SJSA1 (cell line): ENCODE measurements at regions not wholly inside any gene's neighbourhood (a gene's known extent, or its start where the extent isn't known, plus 50 kb on each side); places are given as distances from the start of the nearest gene placed in this dataset.
"Not testable (repeated sequence)": the region's sequence is repeated elsewhere in the genome, so short reads cannot be mapped to it uniquely, and the experiment has no call there.

Experiments used
- DNase-seq, 2 experiments: peaks; one replicate each; pipeline ENCODE4 v3.0.0-alpha.2; 2015 to 2020; ENCODE audit warnings: low spot score in 2 of 2, low read depth in 1 of 2
- H3K27ac ChIP-seq: fragments of 250-450 bp; sonication (Bioruptor Pico); 2 replicates; pipeline ENCODE4 v1.5.1; 2020; ENCODE audit warnings: mild to moderate bottlenecking, moderate library complexity
- H3K27me3 ChIP-seq: fragments of 250-450 bp; sonication (Bioruptor Pico); replicated peaks from 2 replicates; pipeline ENCODE4 v1.5.1; 2020; ENCODE audit warnings: mild to moderate bottlenecking, moderate library complexity
- H3K36me3 ChIP-seq: fragments of 250-450 bp; sonication (Bioruptor Pico); 2 replicates; pipeline ENCODE4 v1.5.1; 2020; ENCODE audit warnings: mild to moderate bottlenecking
- H3K4me1 ChIP-seq: fragments of 250-450 bp; sonication (Bioruptor Pico); replicated peaks from 2 replicates; pipeline ENCODE4 v1.6.1; 2021; ENCODE audit warnings: mild to moderate bottlenecking
- H3K4me3 ChIP-seq: fragments of 250-450 bp; sonication (Bioruptor Pico); 2 replicates; pipeline ENCODE4 v1.5.1; 2020; ENCODE audit warnings: mild to moderate bottlenecking
- H3K9me3 ChIP-seq: fragments of 250-450 bp; sonication (Bioruptor Pico); replicated peaks from 2 replicates; pipeline ENCODE4 v1.5.1; 2020; ENCODE audit warnings: mild to moderate bottlenecking

- H3K36me3 ChIP-seq = no peaks in the 10 kb centered on the region
- H3K27me3 ChIP-seq = 0 out of 2 replicates have a peak, but pooled peaks cover 2% of the 10 kb centered on the region
- H3K4me1 ChIP-seq = no peaks in the 10 kb centered on the region
- no peak for DNase-seq
- no peak overlapping the region for H3K27ac ChIP-seq
- no peak overlapping the region for H3K4me3 ChIP-seq
- no peaks in the 10 kb centered on the region for H3K9me3 ChIP-seq
Measured at GRCh38 chr16:79950932-79951719, 350.6 kb upstream of the MAF start.

GRCh38 chr16:79949417-79949816 lies 348.9 kb upstream of the MAF start:
- DNase-seq = no peak
- no peaks in the 10 kb centered on the region for H3K36me3 ChIP-seq
- H3K9me3 ChIP-seq = no peaks in the 10 kb centered on the region
- no peaks in the 10 kb centered on the region for H3K4me1 ChIP-seq
- H3K4me3 ChIP-seq = no peak overlapping the region
- H3K27me3 ChIP-seq = 0 out of 2 replicates have a peak, but pooled peaks cover 2% of the 10 kb centered on the region
- no peak overlapping the region for H3K27ac ChIP-seq

- no peak overlapping the region for H3K27ac ChIP-seq
- H3K4me1 ChIP-seq = no peaks in the 10 kb centered on the region
- no peaks in the 10 kb centered on the region for H3K36me3 ChIP-seq
- no peak for DNase-seq
- no peaks in the 10 kb centered on the region for H3K9me3 ChIP-seq
- 0 out of 2 replicates have a peak, but pooled peaks cover 2% of the 10 kb centered on the region for H3K27me3 ChIP-seq
- no peak overlapping the region for H3K4me3 ChIP-seq
Measured at GRCh38 chr16:79947771-79948170, 347.2 kb upstream of the MAF start.

- Histone ChIP-seq H3K27me3 (0 out of 2 replicates have a peak, but pooled peaks cover 2% of the 10 kb centered on the region), H3K9me3 (no peaks in the 10 kb centered on the region), H3K27ac (no peak overlapping the region), H3K4me1 (no peaks in the 10 kb centered on the region), H3K36me3 (no peaks in the 10 kb centered on the region), H3K4me3 (no peak overlapping the region)
- no peak for DNase-seq
Measured at GRCh38 chr16:79946252-79946651, 345.7 kb upstream of the MAF start.

GRCh38 chr16:79943736-79944135 lies 343.2 kb upstream of the MAF start:
- Histone ChIP-seq H3K9me3 (no peaks in the 10 kb centered on the region), H3K36me3 (no peaks in the 10 kb centered on the region), H3K4me3 (no peak overlapping the region), H3K27ac (no peak overlapping the region), H3K4me1 (no peaks in the 10 kb centered on the region), H3K27me3 (no peaks in the 10 kb centered on the region)
- DNase-seq = no peak

GRCh38 chr16:79938575-79938974 lies 338.0 kb upstream of the MAF start:
- Histone ChIP-seq H3K27me3 (no peaks in the 10 kb centered on the region), H3K36me3 (no peaks in the 10 kb centered on the region), H3K27ac (no peak overlapping the region), H3K9me3 (no peaks in the 10 kb centered on the region; the same call in 1 of the 2 replicates), H3K4me3 (no peak overlapping the region), H3K4me1 (no peaks in the 10 kb centered on the region; the same call in 1 of the 2 replicates)
- DNase-seq = no peak

GRCh38 chr16:79937671-79938070 lies 337.1 kb upstream of the MAF start:
- H3K27ac ChIP-seq, H3K36me3 ChIP-seq, DNase-seq, H3K27me3 ChIP-seq, H3K9me3 ChIP-seq, H3K4me1 ChIP-seq, H3K4me3 ChIP-seq: not testable (repeated sequence)

GRCh38 chr16:79933603-79934002 lies 333.1 kb upstream of the MAF start:
- no peak for DNase-seq
- Histone ChIP-seq H3K9me3 (no peaks in the 10 kb centered on the region; the same call in 1 of the 2 replicates), H3K4me1 (peaks cover 5% of the 10 kb centered on the region; the same call in 1 of the 2 replicates), H3K4me3 (no peak overlapping the region), H3K36me3 (no peaks in the 10 kb centered on the region), H3K27me3 (no peaks in the 10 kb centered on the region), H3K27ac (no peak overlapping the region)

- no peak overlapping the region for H3K27ac ChIP-seq
- no peaks in the 10 kb centered on the region for H3K36me3 ChIP-seq
- DNase-seq = peak in 1 of 2 experiments; percentile 15
- H3K27me3 ChIP-seq = no peaks in the 10 kb centered on the region
- H3K4me1 ChIP-seq = peaks cover 5% of the 10 kb centered on the region; the same call in 1 of the 2 replicates
- H3K9me3 ChIP-seq = no peaks in the 10 kb centered on the region; the same call in 1 of the 2 replicates
- no peak overlapping the region for H3K4me3 ChIP-seq
Measured at GRCh38 chr16:79932572-79932971, 332.0 kb upstream of the MAF start.

- no peak for DNase-seq
- H3K4me3 ChIP-seq = no peak overlapping the region
- peaks cover 5% of the 10 kb centered on the region; the same call in 1 of the 2 replicates for H3K4me1 ChIP-seq
- H3K27ac ChIP-seq = no peak overlapping the region
- no peaks in the 10 kb centered on the region for H3K27me3 ChIP-seq
- H3K36me3 ChIP-seq = no peaks in the 10 kb centered on the region
- H3K9me3 ChIP-seq = no peaks in the 10 kb centered on the region; the same call in 1 of the 2 replicates
Measured at GRCh38 chr16:79931721-79932120, 331.2 kb upstream of the MAF start.

- Histone ChIP-seq H3K27me3 (0 out of 2 replicates have a peak, but pooled peaks cover under 1% of the 10 kb centered on the region), H3K9me3 (no peaks in the 10 kb centered on the region), H3K4me3 (no peak overlapping the region), H3K36me3 (no peaks in the 10 kb centered on the region), H3K4me1 (peaks cover 5% of the 10 kb centered on the region; the same call in 1 of the 2 replicates), H3K27ac (no peak overlapping the region)
- no peak for DNase-seq
Measured at GRCh38 chr16:79929260-79929965, 328.9 kb upstream of the MAF start.

GRCh38 chr16:79928142-79928873 lies 327.8 kb upstream of the MAF start:
- DNase-seq = no peak
- H3K27ac ChIP-seq = no peak overlapping the region
- no peaks in the 10 kb centered on the region for H3K36me3 ChIP-seq
- H3K4me3 ChIP-seq = no peak overlapping the region
- H3K9me3 ChIP-seq = no peaks in the 10 kb centered on the region
- 0 out of 2 replicates have a peak, but pooled peaks cover 4% of the 10 kb centered on the region for H3K27me3 ChIP-seq
- H3K4me1 ChIP-seq = peaks cover 5% of the 10 kb centered on the region; the same call in 1 of the 2 replicates

- Histone ChIP-seq H3K36me3 (no peaks in the 10 kb centered on the region), H3K4me3 (no peak overlapping the region), H3K27me3 (0 out of 2 replicates have a peak, but pooled peaks cover 4% of the 10 kb centered on the region), H3K4me1 (no peaks in the 10 kb centered on the region; the same call in 1 of the 2 replicates), H3K27ac (no peak overlapping the region), H3K9me3 (no peaks in the 10 kb centered on the region)
- no peak for DNase-seq
Measured at GRCh38 chr16:79926451-79927205, 326.1 kb upstream of the MAF start.
